A673 (cell line): ENCODE measurements at regions not wholly inside any gene's neighbourhood (a gene's known extent, or its start where the extent isn't known, plus 50 kb on each side); places are given as distances from the start of the nearest gene placed in this dataset.

Experiments
- BruUV-seq: library from RNA; stranded (reverse); fragments of 400-500 nt; replicated peaks from 2 replicates; lab custom pipeline; 2021; lab: Mats Ljungman, UMichigan
- CTCF ChIA-PET: fragments of 300-600 bp; sonication (Branson Sonifier 250); formaldehyde crosslinking; loops from one replicate; lab custom pipeline; 2022; ENCODE audit warnings: antibody characterized with exemption; lab: Charles Lee
- POLR2A ChIA-PET: fragments of 300-600 bp; sonication (Branson Sonifier 250); formaldehyde crosslinking; loops from one replicate; lab custom pipeline; 2022; ENCODE audit warnings: antibody characterized with exemption; ENCODE audit not compliant: low non-redundant PET; lab: Charles Lee
- DNase-seq: peaks from one replicate; pipeline ENCODE4 v3.0.0-alpha.2; 2015; ENCODE audit warnings: low spot score
- H3K27ac ChIP-seq: fragments of 200-600 bp; sonication (generic); 2 replicates; pipeline ENCODE4 v1.5.1; 2016; ENCODE audit warnings: mixed run types, low read depth, mild to moderate bottlenecking, mixed read lengths, antibody characterized with exemption, low read length; ENCODE audit not compliant: poor library complexity, severe bottlenecking
- H3K27me3 ChIP-seq: fragments of 200-600 bp; sonication (generic); replicated peaks from 2 replicates; pipeline ENCODE4 v1.6.1; 2017; ENCODE audit warnings: mixed run types, low read depth, mild to moderate bottlenecking, mixed read lengths, antibody characterized with exemption, low read length; ENCODE audit not compliant: insufficient read depth, poor library complexity
- H3K36me3 ChIP-seq: fragments of 200-600 bp; sonication (generic); 2 replicates; pipeline ENCODE4 v1.6.1; 2016; ENCODE audit warnings: mixed run types, mild to moderate bottlenecking, mixed read lengths, antibody characterized with exemption, low read length; ENCODE audit not compliant: insufficient read depth, poor library complexity, severe bottlenecking
- H3K4me1 ChIP-seq: fragments of 200-600 bp; sonication (generic); 2 replicates; pipeline ENCODE4 v1.6.1; 2017; ENCODE audit warnings: mixed run types, mild to moderate bottlenecking, mixed read lengths, antibody characterized with exemption, low read length; ENCODE audit not compliant: insufficient read depth, poor library complexity, severe bottlenecking
- H3K4me3 ChIP-seq: fragments of 200-600 bp; sonication (generic); 2 replicates; pipeline ENCODE4 v1.5.1; 2016; ENCODE audit warnings: low read depth, mixed run types, mild to moderate bottlenecking, mixed read lengths, low read length; ENCODE audit not compliant: poor library complexity, severe bottlenecking
- H3K9me3 ChIP-seq: fragments of 200-600 bp; sonication (generic); 2 replicates; pipeline ENCODE4 v1.6.1; 2016; ENCODE audit warnings: mixed run types, low read depth, mild to moderate bottlenecking, mixed read lengths, antibody characterized with exemption, low read length; ENCODE audit not compliant: poor library complexity, severe bottlenecking
- EZH2 ChIP-seq: fragments of 200-600 bp; sonication (generic); IDR thresholded peaks from 2 replicates; pipeline ENCODE4 v1.6.1; 2017; ENCODE audit warnings: borderline replicate concordance, low read depth, mild to moderate bottlenecking, mixed read lengths, antibody characterized with exemption, low read length; ENCODE audit not compliant: poor library complexity, severe bottlenecking
- intact Hi-C: fragments of 100-400 bp; cut with micrococcal nuclease; formaldehyde crosslinking; loops from one replicate; pipeline ENCODE4 v1.10.0; 2022; ENCODE audit not compliant: unreplicated experiment
- TF ChIP-seq, protein P1 (sequence below): fragments of 300-800, 200-600 bp; sonication (generic); conservative IDR thresholded peaks from 2 replicates; pipeline ENCODE4 v1.5.1; 2017; ENCODE audit warnings: low read depth, mild to moderate bottlenecking, antibody characterized with exemption, low read length, moderate library complexity, mixed read lengths

DNA sequence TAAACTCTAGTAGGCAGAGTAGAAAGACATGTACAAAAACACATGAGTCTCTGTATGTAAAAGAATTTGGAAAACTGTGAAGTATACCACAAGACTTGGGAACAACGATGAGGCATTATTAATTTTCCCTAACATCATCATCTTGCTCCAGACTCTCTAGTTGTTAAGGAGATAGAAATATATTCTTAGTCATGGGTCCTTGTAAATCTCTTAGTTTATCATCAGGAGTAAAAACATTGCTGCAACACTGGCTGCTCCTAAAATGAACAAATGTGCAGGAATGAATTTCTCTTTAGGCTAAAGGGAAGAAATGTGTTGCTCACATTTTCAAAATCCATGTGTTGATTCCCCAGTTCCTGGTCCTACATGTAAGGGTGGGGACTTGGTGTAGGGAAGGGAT, 384.6 kb downstream of the STIM2 start:
- Histone ChIP-seq H3K4me1 (no peaks in the 10 kb centered on the region), H3K4me3 (no peak overlapping the region), H3K27me3 (no peaks in the 10 kb centered on the region), H3K36me3 (no peaks in the 10 kb centered on the region), H3K9me3 (no peaks in the 10 kb centered on the region), H3K27ac (no peak overlapping the region)
- no TSS peak for BruUV-seq
- no peak for TF ChIP-seq EZH2
- TF ChIP-seq, protein P1, sequence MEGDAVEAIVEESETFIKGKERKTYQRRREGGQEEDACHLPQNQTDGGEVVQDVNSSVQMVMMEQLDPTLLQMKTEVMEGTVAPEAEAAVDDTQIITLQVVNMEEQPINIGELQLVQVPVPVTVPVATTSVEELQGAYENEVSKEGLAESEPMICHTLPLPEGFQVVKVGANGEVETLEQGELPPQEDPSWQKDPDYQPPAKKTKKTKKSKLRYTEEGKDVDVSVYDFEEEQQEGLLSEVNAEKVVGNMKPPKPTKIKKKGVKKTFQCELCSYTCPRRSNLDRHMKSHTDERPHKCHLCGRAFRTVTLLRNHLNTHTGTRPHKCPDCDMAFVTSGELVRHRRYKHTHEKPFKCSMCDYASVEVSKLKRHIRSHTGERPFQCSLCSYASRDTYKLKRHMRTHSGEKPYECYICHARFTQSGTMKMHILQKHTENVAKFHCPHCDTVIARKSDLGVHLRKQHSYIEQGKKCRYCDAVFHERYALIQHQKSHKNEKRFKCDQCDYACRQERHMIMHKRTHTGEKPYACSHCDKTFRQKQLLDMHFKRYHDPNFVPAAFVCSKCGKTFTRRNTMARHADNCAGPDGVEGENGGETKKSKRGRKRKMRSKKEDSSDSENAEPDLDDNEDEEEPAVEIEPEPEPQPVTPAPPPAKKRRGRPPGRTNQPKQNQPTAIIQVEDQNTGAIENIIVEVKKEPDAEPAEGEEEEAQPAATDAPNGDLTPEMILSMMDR: no peak
- intact Hi-C loops: no loop called here
- CTCF ChIA-PET: no interaction called here
- DNase-seq: no peak
- POLR2A ChIA-PET: no interaction called here

GRCh38 chr4:27248829-27249228, 388.2 kb downstream of the STIM2 start:
- CTCF ChIA-PET: no interaction called here
- DNase-seq: no peak
- no peak overlapping the region for H3K4me3 ChIP-seq
- intact Hi-C loops: no loop called here
- H3K36me3 ChIP-seq: no peaks in the 10 kb centered on the region
- POLR2A ChIA-PET: no interaction called here
- no TSS peak for BruUV-seq
- no peaks in the 10 kb centered on the region for H3K9me3 ChIP-seq
- no peak overlapping the region for H3K27ac ChIP-seq
- TF ChIP-seq, protein P1: no peak
- no peak for TF ChIP-seq EZH2
- H3K4me1 ChIP-seq: no peaks in the 10 kb centered on the region
- no peaks in the 10 kb centered on the region for H3K27me3 ChIP-seq

GRCh38 chr4:27251771-27252170, 391.1 kb downstream of the STIM2 start:
- Histone ChIP-seq H3K4me1 (no peaks in the 10 kb centered on the region), H3K9me3 (no peaks in the 10 kb centered on the region), H3K4me3 (no peak overlapping the region), H3K27me3 (no peaks in the 10 kb centered on the region), H3K36me3 (no peaks in the 10 kb centered on the region), H3K27ac (no peak overlapping the region)
- no peak for DNase-seq
- no peak for TF ChIP-seq EZH2
- TF ChIP-seq, protein P1: no peak
- intact Hi-C loops: no loop called here
- ChIA-PET CTCF (no interaction called here), POLR2A (no interaction called here)
- no TSS peak for BruUV-seq
